ENCODE measurements at regions not wholly inside any gene's neighbourhood (a gene's known extent, or its start where the extent isn't known, plus 50 kb on each side); places are given as distances from the start of the nearest gene placed in this dataset.
"Not testable (repeated sequence)": the region's sequence is repeated elsewhere in the genome, so short reads cannot be mapped to it uniquely, and the experiment has no call there.

GRCh38 chr15:45790325-45790943 lies 155.6 kb downstream of the SQOR start:
- Mint-ChIP-seq H3K36me3 (ENCODE audit: insufficient read depth) (no peaks in the 10 kb centered on the region), H3K4me3 (no peak overlapping the region), H3K9me3 (no peaks in the 10 kb centered on the region), H3K4me1 (no peaks in the 10 kb centered on the region), H3K27me3 (peaks cover 38% of the 10 kb centered on the region), H3K27ac (ENCODE audit: low read depth) (no peak overlapping the region)
- no peak for ATAC-seq (replicated peaks; ENCODE audit: extremely low read depth, poor library complexity, severe bottlenecking)
- DNase-seq (ENCODE audit: low spot score in 2 of 2), result no peak

GRCh38 chr15:45794304-45794703 lies 159.5 kb downstream of the SQOR start:
- Mint-ChIP-seq H3K4me3 (no peak overlapping the region), H3K27ac (ENCODE audit: low read depth) (no peak overlapping the region), H3K9me3 (no peaks in the 10 kb centered on the region), H3K4me1 (no peaks in the 10 kb centered on the region), H3K36me3 (ENCODE audit: insufficient read depth) (peaks cover 2% of the 10 kb centered on the region), H3K27me3 (peaks cover 32% of the 10 kb centered on the region)
- DNase-seq (ENCODE audit: low spot score in 2 of 2), result no peak
- no peak for ATAC-seq (replicated peaks; ENCODE audit: extremely low read depth, poor library complexity, severe bottlenecking)

GRCh38 chr15:45794712-45795439 lies 160.0 kb downstream of the SQOR start:
- no peak for ATAC-seq (replicated peaks; ENCODE audit: extremely low read depth, poor library complexity, severe bottlenecking)
- DNase-seq (ENCODE audit: low spot score in 2 of 2), result no peak

GRCh38 chr15:45795440-45796069 lies 160.7 kb downstream of the SQOR start:
- no peaks in the 10 kb centered on the region for H3K9me3 Mint-ChIP-seq
- no peak overlapping the region for H3K27ac Mint-ChIP-seq (ENCODE audit: low read depth)
- no peaks in the 10 kb centered on the region for H3K4me1 Mint-ChIP-seq
- H3K4me3 Mint-ChIP-seq, result no peak overlapping the region
- H3K36me3 Mint-ChIP-seq (ENCODE audit: insufficient read depth), result peaks cover 2% of the 10 kb centered on the region
- DNase-seq (ENCODE audit: low spot score in 2 of 2) (no peak), ATAC-seq (replicated peaks; ENCODE audit: extremely low read depth, poor library complexity, severe bottlenecking) (no peak)
- H3K27me3 Mint-ChIP-seq, result peaks cover 28% of the 10 kb centered on the region

More at GRCh38 chr15:45794712-45795439, 160.0 kb downstream of the SQOR start:
- Mint-ChIP-seq H3K4me3 (no peak overlapping the region), H3K9me3 (no peaks in the 10 kb centered on the region), H3K4me1 (no peaks in the 10 kb centered on the region), H3K27ac (ENCODE audit: low read depth) (no peak overlapping the region), H3K27me3 (peaks cover 32% of the 10 kb centered on the region), H3K36me3 (ENCODE audit: insufficient read depth) (peaks cover 2% of the 10 kb centered on the region)

GRCh38 chr15:45796433-45796832 lies 161.6 kb downstream of the SQOR start:
- H3K27ac Mint-ChIP-seq (ENCODE audit: low read depth), result no peak overlapping the region
- ATAC-seq (replicated peaks; ENCODE audit: extremely low read depth, poor library complexity, severe bottlenecking) (no peak), DNase-seq (ENCODE audit: low spot score in 2 of 2) (no peak)
- H3K9me3 Mint-ChIP-seq, result no peaks in the 10 kb centered on the region
- peaks cover 2% of the 10 kb centered on the region for H3K36me3 Mint-ChIP-seq (ENCODE audit: insufficient read depth)
- H3K4me3 Mint-ChIP-seq, result no peak overlapping the region
- H3K4me1 Mint-ChIP-seq, result no peaks in the 10 kb centered on the region
- H3K27me3 Mint-ChIP-seq, result peaks cover 28% of the 10 kb centered on the region

GRCh38 chr15:45799508-45799907 lies 164.7 kb downstream of the SQOR start:
- H3K36me3 Mint-ChIP-seq (ENCODE audit: insufficient read depth), result peaks cover 2% of the 10 kb centered on the region
- no peak overlapping the region for H3K4me3 Mint-ChIP-seq
- H3K9me3 Mint-ChIP-seq, result no peaks in the 10 kb centered on the region
- H3K27me3 Mint-ChIP-seq, result peaks cover 19% of the 10 kb centered on the region
- H3K27ac Mint-ChIP-seq (ENCODE audit: low read depth), result no peak overlapping the region
- no peak for DNase-seq (ENCODE audit: low spot score in 2 of 2)
- no peak for ATAC-seq (replicated peaks; ENCODE audit: extremely low read depth, poor library complexity, severe bottlenecking)
- no peaks in the 10 kb centered on the region for H3K4me1 Mint-ChIP-seq

- H3K4me3 Mint-ChIP-seq, result no peak overlapping the region
- H3K27me3 Mint-ChIP-seq, result peaks cover 27% of the 10 kb centered on the region
- ATAC-seq (replicated peaks; ENCODE audit: extremely low read depth, poor library complexity, severe bottlenecking) (no peak), DNase-seq (ENCODE audit: low spot score in 2 of 2) (no peak)
- H3K36me3 Mint-ChIP-seq (ENCODE audit: insufficient read depth), result peaks cover 2% of the 10 kb centered on the region
- H3K9me3 Mint-ChIP-seq, result no peaks in the 10 kb centered on the region
- no peak overlapping the region for H3K27ac Mint-ChIP-seq (ENCODE audit: low read depth)
- H3K4me1 Mint-ChIP-seq, result no peaks in the 10 kb centered on the region
These were observed 166.7 kb downstream of the SQOR start for GRCh38 chr15:45801543-45801942.

GRCh38 chr15:45802140-45802539 lies 167.3 kb downstream of the SQOR start:
- Mint-ChIP-seq H3K27ac (ENCODE audit: low read depth) (no peak overlapping the region), H3K36me3 (ENCODE audit: insufficient read depth) (peaks cover 2% of the 10 kb centered on the region), H3K4me3 (no peak overlapping the region), H3K9me3 (no peaks in the 10 kb centered on the region), H3K27me3 (peaks cover 30% of the 10 kb centered on the region), H3K4me1 (no peaks in the 10 kb centered on the region)
- DNase-seq (ENCODE audit: low spot score in 2 of 2) (no peak), ATAC-seq (replicated peaks; ENCODE audit: extremely low read depth, poor library complexity, severe bottlenecking) (no peak)

GRCh38 chr15:45804028-45804427 lies 169.2 kb downstream of the SQOR start:
- H3K36me3 Mint-ChIP-seq (ENCODE audit: insufficient read depth), result no peaks in the 10 kb centered on the region
- no peak overlapping the region for H3K4me3 Mint-ChIP-seq
- ATAC-seq (replicated peaks; ENCODE audit: extremely low read depth, poor library complexity, severe bottlenecking) (no peak), DNase-seq (ENCODE audit: low spot score in 2 of 2) (no peak)
- H3K27me3 Mint-ChIP-seq, result peaks cover 39% of the 10 kb centered on the region
- H3K9me3 Mint-ChIP-seq, result no peaks in the 10 kb centered on the region
- no peak overlapping the region for H3K27ac Mint-ChIP-seq (ENCODE audit: low read depth)
- H3K4me1 Mint-ChIP-seq, result no peaks in the 10 kb centered on the region

GRCh38 chr15:45810201-45810600 lies 175.4 kb downstream of the SQOR start:
- Mint-ChIP-seq H3K27me3 (peaks cover 37% of the 10 kb centered on the region), H3K4me3 (no peak overlapping the region), H3K9me3 (peaks cover 5% of the 10 kb centered on the region), H3K27ac (ENCODE audit: low read depth) (no peak overlapping the region), H3K4me1 (no peaks in the 10 kb centered on the region), H3K36me3 (ENCODE audit: insufficient read depth) (no peaks in the 10 kb centered on the region)
- no peak for ATAC-seq (replicated peaks; ENCODE audit: extremely low read depth, poor library complexity, severe bottlenecking)
- DNase-seq (ENCODE audit: low spot score in 2 of 2), result no peak

- peaks cover 29% of the 10 kb centered on the region for H3K27me3 Mint-ChIP-seq
- no peak overlapping the region for H3K4me3 Mint-ChIP-seq
- peaks cover under 1% of the 10 kb centered on the region for H3K36me3 Mint-ChIP-seq (ENCODE audit: insufficient read depth)
- ATAC-seq (replicated peaks; ENCODE audit: extremely low read depth, poor library complexity, severe bottlenecking) (no peak), DNase-seq (ENCODE audit: low spot score in 2 of 2) (no peak)
- no peak overlapping the region for H3K27ac Mint-ChIP-seq (ENCODE audit: low read depth)
- peaks cover 13% of the 10 kb centered on the region for H3K9me3 Mint-ChIP-seq
- no peaks in the 10 kb centered on the region for H3K4me1 Mint-ChIP-seq
These were observed 177.4 kb downstream of the SQOR start for GRCh38 chr15:45812200-45812599.

- H3K4me1 Mint-ChIP-seq; H3K4me3 Mint-ChIP-seq; DNase-seq (ENCODE audit: low spot score in 2 of 2); H3K36me3 Mint-ChIP-seq (ENCODE audit: insufficient read depth); H3K27ac Mint-ChIP-seq (ENCODE audit: low read depth); ATAC-seq (replicated peaks; ENCODE audit: extremely low read depth, poor library complexity, severe bottlenecking): not testable (repeated sequence)
- Mint-ChIP-seq H3K27me3 (peaks cover 30% of the 10 kb centered on the region), H3K9me3 (peaks cover 13% of the 10 kb centered on the region)
These were observed 182.7 kb downstream of the SQOR start for GRCh38 chr15:45817578-45817977.

GRCh38 chr15:45821390-45821789 lies 186.6 kb downstream of the SQOR start:
- H3K4me1 Mint-ChIP-seq, result no peaks in the 10 kb centered on the region
- H3K27me3 Mint-ChIP-seq, result peaks cover 42% of the 10 kb centered on the region
- ATAC-seq (replicated peaks; ENCODE audit: extremely low read depth, poor library complexity, severe bottlenecking) (no peak), DNase-seq (ENCODE audit: low spot score in 2 of 2) (no peak)
- no peak overlapping the region for H3K27ac Mint-ChIP-seq (ENCODE audit: low read depth)
- no peak overlapping the region for H3K4me3 Mint-ChIP-seq
- H3K36me3 Mint-ChIP-seq (ENCODE audit: insufficient read depth), result peaks cover 1% of the 10 kb centered on the region
- peaks cover 5% of the 10 kb centered on the region for H3K9me3 Mint-ChIP-seq

Data from central memory CD8-positive, alpha-beta T cell (primary cell).